ENCODE measurements at regions not wholly inside any gene's neighbourhood (a gene's known extent, or its start where the extent isn't known, plus 50 kb on each side); places are given as distances from the start of the nearest gene placed in this dataset.

DNA sequence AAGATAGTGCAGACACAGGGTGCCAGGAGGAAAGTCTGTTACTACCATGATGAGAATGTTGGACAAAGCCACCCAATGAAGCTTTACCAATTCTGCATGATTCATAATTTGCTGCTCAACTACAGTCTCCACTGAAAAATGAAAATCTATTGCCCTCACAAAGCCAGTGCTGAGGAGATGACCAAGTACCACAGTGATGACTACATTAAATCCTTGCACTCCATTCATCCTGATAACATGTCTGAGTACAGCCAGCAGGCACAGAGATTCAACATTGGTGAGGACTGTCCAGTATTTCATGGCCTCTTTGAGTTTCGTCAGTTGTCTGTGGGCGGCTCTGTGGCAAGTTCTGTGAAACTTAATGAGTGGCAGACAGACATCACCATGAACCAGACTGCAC lies 144.0 kb downstream of the PLCE1 start:
- TF ChIP-seq, protein P1, sequence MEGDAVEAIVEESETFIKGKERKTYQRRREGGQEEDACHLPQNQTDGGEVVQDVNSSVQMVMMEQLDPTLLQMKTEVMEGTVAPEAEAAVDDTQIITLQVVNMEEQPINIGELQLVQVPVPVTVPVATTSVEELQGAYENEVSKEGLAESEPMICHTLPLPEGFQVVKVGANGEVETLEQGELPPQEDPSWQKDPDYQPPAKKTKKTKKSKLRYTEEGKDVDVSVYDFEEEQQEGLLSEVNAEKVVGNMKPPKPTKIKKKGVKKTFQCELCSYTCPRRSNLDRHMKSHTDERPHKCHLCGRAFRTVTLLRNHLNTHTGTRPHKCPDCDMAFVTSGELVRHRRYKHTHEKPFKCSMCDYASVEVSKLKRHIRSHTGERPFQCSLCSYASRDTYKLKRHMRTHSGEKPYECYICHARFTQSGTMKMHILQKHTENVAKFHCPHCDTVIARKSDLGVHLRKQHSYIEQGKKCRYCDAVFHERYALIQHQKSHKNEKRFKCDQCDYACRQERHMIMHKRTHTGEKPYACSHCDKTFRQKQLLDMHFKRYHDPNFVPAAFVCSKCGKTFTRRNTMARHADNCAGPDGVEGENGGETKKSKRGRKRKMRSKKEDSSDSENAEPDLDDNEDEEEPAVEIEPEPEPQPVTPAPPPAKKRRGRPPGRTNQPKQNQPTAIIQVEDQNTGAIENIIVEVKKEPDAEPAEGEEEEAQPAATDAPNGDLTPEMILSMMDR (IDR thresholded peaks at IDR 0.05; ENCODE audit: low read length), result no peak
- no peak for TF ChIP-seq EZH2 (optimal IDR thresholded peaks at IDR 0.05; ENCODE audit: low read depth, low read length)
